Epithelial cell of esophagus (primary cell): ENCODE measurements at regions not wholly inside any gene's neighbourhood (a gene's known extent, or its start where the extent isn't known, plus 50 kb on each side); places are given as distances from the start of the nearest gene placed in this dataset.
A peak's percentile ranks its signal among the peaks of the same experiment; 100 is the strongest.

Experiments used
- DNase-seq: peaks from one replicate; pipeline ENCODE4 v3.0.0; 2010; ENCODE audit warnings: low read depth
- H3K4me3 ChIP-seq: 2 replicates; pipeline ENCODE4 v1.5.1; 2011; ENCODE audit warnings: mild to moderate bottlenecking, low read length, control low read depth
- TF ChIP-seq, protein P1 (sequence below): IDR thresholded peaks from 2 replicates; pipeline ENCODE4 v1.5.1; 2011; ENCODE audit warnings: low read depth, mild to moderate bottlenecking, low read length, control low read depth, inconsistent platforms; ENCODE audit not compliant: insufficient read depth; ENCODE audit errors: missing control alignments

DNA sequence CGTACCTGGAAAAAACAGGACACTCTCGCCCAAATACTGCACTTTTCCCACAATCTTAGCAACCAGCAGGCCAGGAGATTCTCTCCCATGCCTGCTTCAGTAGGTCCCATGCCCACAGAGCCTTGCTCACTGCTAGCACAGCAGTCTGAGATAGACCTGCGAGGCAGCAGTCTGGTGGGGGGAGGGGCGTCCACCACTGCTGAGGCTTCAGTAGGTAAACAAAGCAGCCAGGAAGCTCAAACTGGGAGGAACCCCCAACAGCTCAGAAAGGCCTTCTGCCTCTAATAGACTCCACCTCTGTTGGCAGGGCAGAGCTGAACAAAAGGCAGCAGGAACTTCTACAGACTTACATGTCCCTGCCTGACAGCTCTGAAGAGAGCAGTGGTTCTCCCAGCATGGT lies 1202.8 kb upstream of the ACVR2A start:
- TF ChIP-seq, protein P1, sequence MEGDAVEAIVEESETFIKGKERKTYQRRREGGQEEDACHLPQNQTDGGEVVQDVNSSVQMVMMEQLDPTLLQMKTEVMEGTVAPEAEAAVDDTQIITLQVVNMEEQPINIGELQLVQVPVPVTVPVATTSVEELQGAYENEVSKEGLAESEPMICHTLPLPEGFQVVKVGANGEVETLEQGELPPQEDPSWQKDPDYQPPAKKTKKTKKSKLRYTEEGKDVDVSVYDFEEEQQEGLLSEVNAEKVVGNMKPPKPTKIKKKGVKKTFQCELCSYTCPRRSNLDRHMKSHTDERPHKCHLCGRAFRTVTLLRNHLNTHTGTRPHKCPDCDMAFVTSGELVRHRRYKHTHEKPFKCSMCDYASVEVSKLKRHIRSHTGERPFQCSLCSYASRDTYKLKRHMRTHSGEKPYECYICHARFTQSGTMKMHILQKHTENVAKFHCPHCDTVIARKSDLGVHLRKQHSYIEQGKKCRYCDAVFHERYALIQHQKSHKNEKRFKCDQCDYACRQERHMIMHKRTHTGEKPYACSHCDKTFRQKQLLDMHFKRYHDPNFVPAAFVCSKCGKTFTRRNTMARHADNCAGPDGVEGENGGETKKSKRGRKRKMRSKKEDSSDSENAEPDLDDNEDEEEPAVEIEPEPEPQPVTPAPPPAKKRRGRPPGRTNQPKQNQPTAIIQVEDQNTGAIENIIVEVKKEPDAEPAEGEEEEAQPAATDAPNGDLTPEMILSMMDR = no peak
- H3K4me3 ChIP-seq = no peak overlapping the region
- no peak for DNase-seq

DNA sequence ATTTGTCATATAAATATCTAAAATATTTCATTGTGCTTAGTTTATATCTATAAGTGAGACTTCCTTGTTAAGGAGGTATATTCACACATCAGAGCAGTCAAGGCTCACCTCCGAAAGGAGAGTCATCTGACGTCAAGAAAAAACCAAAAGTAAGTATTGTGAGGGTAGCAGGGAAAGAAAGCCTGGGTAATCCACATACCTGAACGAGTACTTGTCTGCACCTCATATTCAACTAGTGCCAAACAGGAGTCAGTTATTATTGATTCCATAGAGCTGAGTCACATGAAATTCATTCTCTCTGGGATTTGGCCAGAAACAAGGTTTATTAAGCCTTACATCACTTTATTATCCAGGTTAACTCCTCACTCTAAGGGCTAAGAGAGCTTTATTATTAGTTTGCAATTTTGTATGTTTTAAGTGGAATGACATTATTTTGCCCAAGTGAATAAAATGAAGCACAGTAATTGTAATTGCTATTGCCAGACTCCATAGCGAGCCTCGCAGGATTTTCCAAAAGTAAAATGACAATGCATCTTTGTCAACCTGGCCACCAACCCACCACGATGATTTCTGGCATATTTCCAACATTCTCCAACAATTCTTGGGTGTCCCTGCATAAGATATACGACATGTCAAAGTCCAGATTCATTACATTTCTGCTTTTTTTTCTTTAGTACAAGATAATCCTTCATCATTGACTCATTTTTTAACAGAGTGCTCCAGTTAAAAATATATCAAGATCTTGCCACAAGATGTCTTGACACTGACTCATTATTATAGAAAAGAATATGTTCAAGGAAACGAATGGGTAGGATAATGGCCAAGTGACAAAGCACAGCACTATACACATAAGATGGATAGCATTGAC lies 1210.4 kb upstream of the ACVR2A start:
- peak; percentile 94 for DNase-seq
- TF ChIP-seq, protein P1 = no peak
- H3K4me3 ChIP-seq = no peak overlapping the region

DNA sequence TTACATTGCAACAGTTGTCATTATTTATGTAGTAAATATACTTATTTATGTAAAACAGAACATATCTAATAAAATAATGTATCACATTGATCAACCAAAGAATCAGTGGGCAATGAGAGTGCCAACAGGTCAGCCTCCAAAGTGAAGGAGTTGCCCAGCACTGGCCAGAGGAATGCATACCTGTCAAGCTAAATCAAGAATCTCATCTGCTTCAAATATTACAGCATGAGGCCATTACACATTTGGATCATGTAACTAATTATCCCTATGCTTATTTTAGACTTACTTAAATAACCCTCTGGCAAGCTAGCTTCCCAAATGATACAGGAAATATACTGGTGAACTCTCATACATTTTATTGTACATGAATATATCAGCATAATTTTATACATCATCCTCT lies 1211.7 kb upstream of the ACVR2A start:
- TF ChIP-seq, protein P1 = no peak
- no peak overlapping the region for H3K4me3 ChIP-seq
- no peak for DNase-seq

DNA sequence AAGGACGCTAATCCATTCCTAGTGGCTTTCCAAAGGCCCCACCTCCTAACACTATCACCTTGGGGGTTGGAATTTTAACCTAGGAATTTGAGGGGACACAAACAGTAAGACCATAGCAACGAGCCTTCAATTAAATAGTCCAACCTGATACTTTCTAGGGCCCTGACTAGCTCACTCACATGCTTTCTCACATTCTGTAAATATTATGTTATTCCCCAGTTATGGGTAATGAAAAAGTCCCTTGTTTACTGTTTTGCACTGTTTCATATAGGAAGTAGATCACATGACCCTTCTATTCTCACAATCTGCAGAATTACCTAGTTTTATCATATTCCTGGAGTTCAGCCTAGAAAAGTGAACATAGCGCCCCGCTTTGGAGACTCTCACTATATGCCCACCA lies 1212.1 kb upstream of the ACVR2A start:
- no peak for DNase-seq
- no peak overlapping the region for H3K4me3 ChIP-seq
- TF ChIP-seq, protein P1 = no peak

DNA sequence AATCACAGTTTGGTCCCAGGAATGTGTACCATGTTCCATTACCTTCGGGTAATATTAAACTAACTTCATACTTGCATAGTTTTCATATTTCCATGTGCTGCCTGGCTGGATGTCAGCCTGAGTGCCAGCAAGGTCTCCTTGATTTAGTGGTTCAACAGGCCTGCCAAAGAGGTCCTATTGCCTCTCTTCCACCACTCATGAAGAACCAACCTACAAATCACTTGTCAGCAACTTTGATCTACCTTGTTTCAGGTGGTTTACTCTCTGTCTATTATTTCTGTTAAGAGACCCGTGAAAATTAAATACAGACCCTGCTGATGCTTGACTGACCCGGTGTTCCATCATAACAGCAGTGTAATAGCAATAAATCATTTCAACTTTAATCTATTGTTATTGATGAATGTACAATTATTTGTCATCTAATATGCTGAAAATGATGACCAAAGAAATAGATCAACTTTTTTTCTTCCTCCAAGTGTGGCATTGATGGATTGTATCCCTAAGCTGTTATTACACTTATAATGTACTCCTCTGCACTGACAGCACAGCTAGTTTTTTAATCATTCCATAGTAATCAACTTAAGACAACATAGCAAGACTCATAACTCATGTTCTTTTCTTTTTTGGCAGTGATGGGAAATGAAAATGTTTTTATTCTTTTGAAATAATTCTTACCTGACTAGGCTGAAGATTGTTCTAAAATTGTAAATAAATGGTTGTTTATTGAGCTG lies 1220.2 kb upstream of the ACVR2A start:
- TF ChIP-seq, protein P1 = no peak
- DNase-seq = no peak
- H3K4me3 ChIP-seq = no peak overlapping the region

DNA sequence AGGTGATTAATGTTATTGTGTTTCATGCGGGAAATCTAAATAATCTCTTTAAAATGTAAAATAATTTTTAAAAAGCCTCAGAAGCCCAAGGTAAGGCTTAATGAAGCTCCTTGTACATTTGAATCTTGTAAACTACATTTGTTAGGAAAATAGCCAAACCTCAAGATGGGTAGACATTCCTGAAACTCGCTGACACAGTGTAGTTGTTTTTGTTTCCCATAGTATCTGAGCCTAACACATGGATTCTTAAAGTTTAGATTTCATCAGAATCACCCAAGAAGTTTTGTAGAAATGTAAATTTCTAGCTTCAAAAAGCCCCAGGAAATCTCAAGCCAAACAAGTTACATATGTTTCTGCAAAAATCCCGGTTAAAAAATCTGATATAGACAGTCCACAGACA lies 1221.1 kb upstream of the ACVR2A start:
- DNase-seq = no peak
- no peak overlapping the region for H3K4me3 ChIP-seq
- TF ChIP-seq, protein P1 = no peak
